ENCODE measurements at regions not wholly inside any gene's neighbourhood (a gene's known extent, or its start where the extent isn't known, plus 50 kb on each side); places are given as distances from the start of the nearest gene placed in this dataset.

GRCh38 chr10:117674646-117675045, 132.1 kb downstream of the EMX2 start:
- Histone ChIP-seq H3K27ac (ENCODE audit: low read length) (no peak overlapping the region), H3K27me3 (ENCODE audit: insufficient read depth, low read length) (no peaks in the 10 kb centered on the region), H3K4me3 (ENCODE audit: low read length) (no peak overlapping the region), H3K4me1 (ENCODE audit: insufficient read depth, low read length) (no peaks in the 10 kb centered on the region), H3K9ac (ENCODE audit: low read depth, low read length) (no peak overlapping the region), H3K36me3 (ENCODE audit: insufficient read depth, low read depth, low read length) (no peaks in the 10 kb centered on the region), H3K9me3 (ENCODE audit: insufficient read depth, low read depth, low read length) (no peaks in the 10 kb centered on the region)

- no peak overlapping the region for H3K27ac ChIP-seq (ENCODE audit: low read length)
- H3K9ac ChIP-seq (ENCODE audit: low read depth, low read length): no peak overlapping the region
- H3K4me3 ChIP-seq (ENCODE audit: low read length): no peak overlapping the region
- no peaks in the 10 kb centered on the region for H3K36me3 ChIP-seq (ENCODE audit: insufficient read depth, low read depth, low read length)
- no peaks in the 10 kb centered on the region for H3K27me3 ChIP-seq (ENCODE audit: insufficient read depth, low read length)
- H3K4me1 ChIP-seq (ENCODE audit: insufficient read depth, low read length): no peaks in the 10 kb centered on the region
- no peaks in the 10 kb centered on the region for H3K9me3 ChIP-seq (ENCODE audit: insufficient read depth, low read depth, low read length)
Measured at GRCh38 chr10:117675514-117676055, 133.0 kb downstream of the EMX2 start.

- Histone ChIP-seq H3K4me3 (ENCODE audit: low read length) (no peak overlapping the region), H3K36me3 (ENCODE audit: insufficient read depth, low read depth, low read length) (no peaks in the 10 kb centered on the region), H3K9me3 (ENCODE audit: insufficient read depth, low read depth, low read length) (no peaks in the 10 kb centered on the region), H3K4me1 (ENCODE audit: insufficient read depth, low read length) (no peaks in the 10 kb centered on the region), H3K27ac (ENCODE audit: low read length) (no peak overlapping the region), H3K9ac (ENCODE audit: low read depth, low read length) (no peak overlapping the region), H3K27me3 (ENCODE audit: insufficient read depth, low read length) (no peaks in the 10 kb centered on the region)
Measured at GRCh38 chr10:117677239-117677638, 134.7 kb downstream of the EMX2 start.

GRCh38 chr10:117677890-117678500, 135.4 kb downstream of the EMX2 start:
- no peaks in the 10 kb centered on the region for H3K36me3 ChIP-seq (ENCODE audit: insufficient read depth, low read depth, low read length)
- no peak overlapping the region for H3K27ac ChIP-seq (ENCODE audit: low read length)
- H3K4me3 ChIP-seq (ENCODE audit: low read length): no peak overlapping the region
- no peaks in the 10 kb centered on the region for H3K9me3 ChIP-seq (ENCODE audit: insufficient read depth, low read depth, low read length)
- H3K9ac ChIP-seq (ENCODE audit: low read depth, low read length): no peak overlapping the region
- no peaks in the 10 kb centered on the region for H3K4me1 ChIP-seq (ENCODE audit: insufficient read depth, low read length)
- no peaks in the 10 kb centered on the region for H3K27me3 ChIP-seq (ENCODE audit: insufficient read depth, low read length)

- Histone ChIP-seq H3K27ac (ENCODE audit: low read length) (no peak overlapping the region), H3K9me3 (ENCODE audit: insufficient read depth, low read depth, low read length) (no peaks in the 10 kb centered on the region), H3K4me1 (ENCODE audit: insufficient read depth, low read length) (no peaks in the 10 kb centered on the region), H3K36me3 (ENCODE audit: insufficient read depth, low read depth, low read length) (no peaks in the 10 kb centered on the region), H3K9ac (ENCODE audit: low read depth, low read length) (no peak overlapping the region), H3K27me3 (ENCODE audit: insufficient read depth, low read length) (no peaks in the 10 kb centered on the region), H3K4me3 (ENCODE audit: low read length) (no peak overlapping the region)
Measured at GRCh38 chr10:117680601-117681000, 138.1 kb downstream of the EMX2 start.

GRCh38 chr10:117681104-117681503, 138.6 kb downstream of the EMX2 start:
- Histone ChIP-seq H3K27ac (ENCODE audit: low read length) (no peak overlapping the region), H3K4me3 (ENCODE audit: low read length) (no peak overlapping the region), H3K9me3 (ENCODE audit: insufficient read depth, low read depth, low read length) (no peaks in the 10 kb centered on the region), H3K9ac (ENCODE audit: low read depth, low read length) (no peak overlapping the region), H3K36me3 (ENCODE audit: insufficient read depth, low read depth, low read length) (no peaks in the 10 kb centered on the region), H3K27me3 (ENCODE audit: insufficient read depth, low read length) (0 out of 2 replicates have a peak, but pooled peaks cover 4% of the 10 kb centered on the region), H3K4me1 (ENCODE audit: insufficient read depth, low read length) (no peaks in the 10 kb centered on the region)

- H3K9ac ChIP-seq (ENCODE audit: low read depth, low read length): no peak overlapping the region
- H3K4me1 ChIP-seq (ENCODE audit: insufficient read depth, low read length): no peaks in the 10 kb centered on the region
- no peaks in the 10 kb centered on the region for H3K9me3 ChIP-seq (ENCODE audit: insufficient read depth, low read depth, low read length)
- H3K27ac ChIP-seq (ENCODE audit: low read length): no peak overlapping the region
- no peak overlapping the region for H3K4me3 ChIP-seq (ENCODE audit: low read length)
- 0 out of 2 replicates have a peak, but pooled peaks cover 8% of the 10 kb centered on the region for H3K27me3 ChIP-seq (ENCODE audit: insufficient read depth, low read length)
- H3K36me3 ChIP-seq (ENCODE audit: insufficient read depth, low read depth, low read length): no peaks in the 10 kb centered on the region
Measured at GRCh38 chr10:117684046-117684610, 141.6 kb downstream of the EMX2 start.

GRCh38 chr10:117684672-117685211, 142.2 kb downstream of the EMX2 start:
- Histone ChIP-seq H3K27me3 (ENCODE audit: insufficient read depth, low read length) (0 out of 2 replicates have a peak, but pooled peaks cover 8% of the 10 kb centered on the region), H3K36me3 (ENCODE audit: insufficient read depth, low read depth, low read length) (no peaks in the 10 kb centered on the region), H3K4me3 (ENCODE audit: low read length) (no peak overlapping the region)

GRCh38 chr10:117685431-117685830, 142.9 kb downstream of the EMX2 start:
- no peak overlapping the region for H3K27ac ChIP-seq (ENCODE audit: low read length)
- H3K4me1 ChIP-seq (ENCODE audit: insufficient read depth, low read length): peaks cover 4% of the 10 kb centered on the region; the same call in 1 of the 2 replicates
- H3K36me3 ChIP-seq (ENCODE audit: insufficient read depth, low read depth, low read length): no peaks in the 10 kb centered on the region
- 0 out of 2 replicates have a peak, but pooled peaks cover 8% of the 10 kb centered on the region for H3K27me3 ChIP-seq (ENCODE audit: insufficient read depth, low read length)
- H3K9ac ChIP-seq (ENCODE audit: low read depth, low read length): no peak overlapping the region
- no peak overlapping the region for H3K4me3 ChIP-seq (ENCODE audit: low read length)
- no peaks in the 10 kb centered on the region for H3K9me3 ChIP-seq (ENCODE audit: insufficient read depth, low read depth, low read length)

More at GRCh38 chr10:117684672-117685211, 142.2 kb downstream of the EMX2 start:
- H3K27ac ChIP-seq (ENCODE audit: low read length): no peak overlapping the region
- H3K9ac ChIP-seq (ENCODE audit: low read depth, low read length): no peak overlapping the region
- no peaks in the 10 kb centered on the region for H3K9me3 ChIP-seq (ENCODE audit: insufficient read depth, low read depth, low read length)
- H3K4me1 ChIP-seq (ENCODE audit: insufficient read depth, low read length): peaks cover under 1% of the 10 kb centered on the region; the same call in 1 of the 2 replicates

- 0 out of 2 replicates have a peak, but pooled peaks cover 8% of the 10 kb centered on the region for H3K27me3 ChIP-seq (ENCODE audit: insufficient read depth, low read length)
- H3K4me1 ChIP-seq (ENCODE audit: insufficient read depth, low read length): peaks cover 4% of the 10 kb centered on the region; the same call in 1 of the 2 replicates
- H3K9me3 ChIP-seq (ENCODE audit: insufficient read depth, low read depth, low read length): no peaks in the 10 kb centered on the region
- H3K27ac ChIP-seq (ENCODE audit: low read length): no peak overlapping the region
- H3K36me3 ChIP-seq (ENCODE audit: insufficient read depth, low read depth, low read length): no peaks in the 10 kb centered on the region
- H3K9ac ChIP-seq (ENCODE audit: low read depth, low read length): no peak overlapping the region
- no peak overlapping the region for H3K4me3 ChIP-seq (ENCODE audit: low read length)
Measured at GRCh38 chr10:117686606-117687005, 144.1 kb downstream of the EMX2 start.

- no peak overlapping the region for H3K27ac ChIP-seq (ENCODE audit: low read length)
- H3K4me3 ChIP-seq (ENCODE audit: low read length): no peak overlapping the region
- H3K36me3 ChIP-seq (ENCODE audit: insufficient read depth, low read depth, low read length): no peaks in the 10 kb centered on the region
- H3K9me3 ChIP-seq (ENCODE audit: insufficient read depth, low read depth, low read length): no peaks in the 10 kb centered on the region
- H3K27me3 ChIP-seq (ENCODE audit: insufficient read depth, low read length): 0 out of 2 replicates have a peak, but pooled peaks cover 8% of the 10 kb centered on the region
- no peak overlapping the region for H3K9ac ChIP-seq (ENCODE audit: low read depth, low read length)
- peaks cover 4% of the 10 kb centered on the region; the same call in 1 of the 2 replicates for H3K4me1 ChIP-seq (ENCODE audit: insufficient read depth, low read length)
Measured at GRCh38 chr10:117688358-117688757, 145.8 kb downstream of the EMX2 start.

GRCh38 chr10:117689566-117689965, 147.0 kb downstream of the EMX2 start:
- Histone ChIP-seq H3K9ac (ENCODE audit: low read depth, low read length) (no peak overlapping the region), H3K27ac (ENCODE audit: low read length) (no peak overlapping the region), H3K4me1 (ENCODE audit: insufficient read depth, low read length) (peaks cover 4% of the 10 kb centered on the region; the same call in 1 of the 2 replicates), H3K27me3 (ENCODE audit: insufficient read depth, low read length) (0 out of 2 replicates have a peak, but pooled peaks cover 8% of the 10 kb centered on the region), H3K9me3 (ENCODE audit: insufficient read depth, low read depth, low read length) (no peaks in the 10 kb centered on the region), H3K36me3 (ENCODE audit: insufficient read depth, low read depth, low read length) (no peaks in the 10 kb centered on the region), H3K4me3 (ENCODE audit: low read length) (no peak overlapping the region)

Measured in iPS-20b (cell line).